22Rv1 (cell line): ENCODE measurements at regions not wholly inside any gene's neighbourhood (a gene's known extent, or its start where the extent isn't known, plus 50 kb on each side); places are given as distances from the start of the nearest gene placed in this dataset.
"Not testable (repeated sequence)": the region's sequence is repeated elsewhere in the genome, so short reads cannot be mapped to it uniquely, and the experiment has no call there.

Experiments
- ZFX ChIP-seq: fragments of 450-650 bp; IDR thresholded peaks from 2 replicates; pipeline ENCODE4 v1.6.1; 2017; ENCODE audit warnings: antibody characterized with exemption, borderline replicate concordance
- TF ChIP-seq, protein P1 (sequence below): fragments of 450-650 bp; IDR thresholded peaks from 2 replicates; pipeline ENCODE4 v1.5.1; 2017; ENCODE audit warnings: mild to moderate bottlenecking

DNA sequence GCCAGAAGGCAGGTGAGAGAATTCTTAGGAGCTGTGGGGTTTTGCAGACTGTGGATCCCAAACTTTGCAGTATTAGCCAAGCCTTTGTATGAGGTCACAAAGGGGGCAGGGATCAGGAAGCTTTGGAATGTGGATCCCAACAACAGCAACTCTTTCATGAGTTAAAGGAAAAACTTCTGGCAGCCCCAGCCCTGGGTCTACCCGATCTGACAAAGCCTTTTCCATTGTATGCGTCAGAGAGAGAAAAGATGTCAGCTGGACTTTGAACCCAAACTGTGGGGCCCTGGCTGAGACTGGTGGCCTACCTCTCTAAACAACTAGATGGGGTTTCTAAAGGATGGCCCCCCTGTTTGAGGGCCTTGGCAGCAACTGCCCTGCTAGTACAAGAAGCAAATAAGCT, 101.8 kb upstream of the OSBPL11 start:
- TF ChIP-seq, protein P1, sequence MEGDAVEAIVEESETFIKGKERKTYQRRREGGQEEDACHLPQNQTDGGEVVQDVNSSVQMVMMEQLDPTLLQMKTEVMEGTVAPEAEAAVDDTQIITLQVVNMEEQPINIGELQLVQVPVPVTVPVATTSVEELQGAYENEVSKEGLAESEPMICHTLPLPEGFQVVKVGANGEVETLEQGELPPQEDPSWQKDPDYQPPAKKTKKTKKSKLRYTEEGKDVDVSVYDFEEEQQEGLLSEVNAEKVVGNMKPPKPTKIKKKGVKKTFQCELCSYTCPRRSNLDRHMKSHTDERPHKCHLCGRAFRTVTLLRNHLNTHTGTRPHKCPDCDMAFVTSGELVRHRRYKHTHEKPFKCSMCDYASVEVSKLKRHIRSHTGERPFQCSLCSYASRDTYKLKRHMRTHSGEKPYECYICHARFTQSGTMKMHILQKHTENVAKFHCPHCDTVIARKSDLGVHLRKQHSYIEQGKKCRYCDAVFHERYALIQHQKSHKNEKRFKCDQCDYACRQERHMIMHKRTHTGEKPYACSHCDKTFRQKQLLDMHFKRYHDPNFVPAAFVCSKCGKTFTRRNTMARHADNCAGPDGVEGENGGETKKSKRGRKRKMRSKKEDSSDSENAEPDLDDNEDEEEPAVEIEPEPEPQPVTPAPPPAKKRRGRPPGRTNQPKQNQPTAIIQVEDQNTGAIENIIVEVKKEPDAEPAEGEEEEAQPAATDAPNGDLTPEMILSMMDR: not testable (repeated sequence)
- TF ChIP-seq ZFX: not testable (repeated sequence)
